OCI-LY3 (cell line): ENCODE measurements at regions not wholly inside any gene's neighbourhood (a gene's known extent, or its start where the extent isn't known, plus 50 kb on each side); places are given as distances from the start of the nearest gene placed in this dataset.

Experiments
- CTCF ChIP-seq: fragments of 200-600, 300-600 bp; sonication (generic); IDR thresholded peaks from 2 replicates; pipeline ENCODE4 v1.5.1; 2014; ENCODE audit warnings: antibody characterized with exemption, low read length, low read depth
- EZH2phosphoT487 ChIP-seq: fragments of 200-600 bp; shearing (Covaris generic); IDR thresholded peaks from 2 replicates; pipeline ENCODE4 v1.6.1; 2018; ENCODE audit warnings: antibody characterized with exemption, mixed run types, low read depth

GRCh38 chr12:25705261-25705660 is 152.2 kb upstream of the LMNTD1 start:
- TF ChIP-seq CTCF (no peak), EZH2phosphoT487 (no peak)
